ENCODE measurements at regions not wholly inside any gene's neighbourhood (a gene's known extent, or its start where the extent isn't known, plus 50 kb on each side); places are given as distances from the start of the nearest gene placed in this dataset.

- no peak for TF ChIP-seq HDGF (IDR thresholded peaks at IDR 0.05; ENCODE audit: borderline replicate concordance)
- no peak for TF ChIP-seq SP1 (IDR thresholded peaks at IDR 0.05)
- TF ChIP-seq ZNF384 (IDR thresholded peaks at IDR 0.05) = no peak
- TF ChIP-seq BHLHE40 (IDR thresholded peaks at IDR 0.05; ENCODE audit: borderline replicate concordance) = no peak
- no peak for TF ChIP-seq FOXK2 (IDR thresholded peaks at IDR 0.05)
- no peak for TF ChIP-seq L3MBTL2 (conservative IDR thresholded peaks at IDR 0.05)
These were observed 50.5 kb upstream of the ADGRG2 start for GRCh38 chrX:19172741-19173140.

Measured in HEK293T (cell line).